DMS79 (cell line): ENCODE measurements at regions not wholly inside any gene's neighbourhood (a gene's known extent, or its start where the extent isn't known, plus 50 kb on each side); places are given as distances from the start of the nearest gene placed in this dataset.
"Not testable (repeated sequence)": the region's sequence is repeated elsewhere in the genome, so short reads cannot be mapped to it uniquely, and the experiment has no call there.

Source experiments
- DNase-seq: peaks from one replicate; lab custom pipeline; 2025; lab: John Stamatoyannopoulos, UW

- DNase-seq, result not testable (repeated sequence)
Observed at GRCh38 chr5:52165806-52166205, 621.9 kb upstream of the ITGA1 start.

- DNase-seq, result no peak
Observed at GRCh38 chr5:52173133-52173532, 614.6 kb upstream of the ITGA1 start.

- DNase-seq, result no peak
Observed at GRCh38 chr5:52177193-52177592, 610.5 kb upstream of the ITGA1 start.

GRCh38 chr5:52181403-52181802 lies 606.3 kb upstream of the ITGA1 start:
- no peak for DNase-seq

- no peak for DNase-seq
Observed at GRCh38 chr5:52190737-52191136, 597.0 kb upstream of the ITGA1 start.

GRCh38 chr5:52199833-52200232 lies 587.9 kb upstream of the ITGA1 start:
- DNase-seq, result no peak

GRCh38 chr5:52202256-52202655 lies 585.5 kb upstream of the ITGA1 start:
- no peak for DNase-seq

GRCh38 chr5:52204310-52204709 lies 583.4 kb upstream of the ITGA1 start:
- DNase-seq, result no peak
